IMR-90 (cell line): ENCODE measurements at regions not wholly inside any gene's neighbourhood (a gene's known extent, or its start where the extent isn't known, plus 50 kb on each side); places are given as distances from the start of the nearest gene placed in this dataset.

ENCODE experiments used
- ATAC-seq: fragments of 200-7000 bp; cut with Tn5 transposase; 2 replicates; pipeline ENCODE4 v1.9.1; 2020; ENCODE audit warnings: low read depth, mild to moderate bottlenecking, moderate library complexity
- BruUV-seq: library from RNA; stranded (reverse); fragments of 400-500 nt; replicated peaks from 2 replicates; lab custom pipeline; 2021; lab: Mats Ljungman, UMichigan
- CTCF ChIA-PET: fragments of 300-600 bp; formaldehyde crosslinking; extraction: SDS; loops from one replicate; lab custom pipeline; 2021; ENCODE audit warnings: antibody characterized with exemption; lab: Yijun Ruan, JAX
- POLR2A ChIA-PET: fragments of 300-600 bp; sonication (Branson Sonifier 250); formaldehyde crosslinking; loops from one replicate; lab custom pipeline; 2022; ENCODE audit warnings: antibody characterized with exemption; ENCODE audit not compliant: unreplicated experiment; lab: Charles Lee
- DNase-seq: peaks from one replicate; pipeline ENCODE4 v3.0.0; 2013
- H2AFZ ChIP-seq: replicated peaks from 2 replicates; pipeline ENCODE3; 2013; ENCODE audit warnings: low read length, mild to moderate bottlenecking; ENCODE audit not compliant: poor library complexity
- H2AK5ac ChIP-seq: 2 replicates; pipeline ENCODE4 v1.6.1; 2013; ENCODE audit warnings: low read depth, low read length, inconsistent platforms
- H2AK9ac ChIP-seq: replicated peaks from 2 replicates; pipeline ENCODE3; 2013; ENCODE audit warnings: mild to moderate bottlenecking, low read depth, low read length, moderate library complexity; ENCODE audit not compliant: poor library complexity
- H2BK120ac ChIP-seq: 2 replicates; pipeline ENCODE4 v1.6.1; 2013; ENCODE audit warnings: low read depth, low read length, inconsistent platforms
- H2BK15ac ChIP-seq: 3 replicates; pipeline ENCODE4 v1.6.1; 2013; ENCODE audit warnings: low read depth, low read length, inconsistent platforms
- H2BK20ac ChIP-seq: 2 replicates; pipeline ENCODE4 v1.6.1; 2013; ENCODE audit warnings: low read depth, mild to moderate bottlenecking, inconsistent platforms, low read length, moderate library complexity
- H2BK5ac ChIP-seq: 2 replicates; pipeline ENCODE4 v1.6.1; 2013; ENCODE audit warnings: mild to moderate bottlenecking, low read depth, low read length, inconsistent platforms; ENCODE audit not compliant: poor library complexity, severe bottlenecking
- H3K14ac ChIP-seq: replicated peaks from 2 replicates; pipeline ENCODE4 v1.6.1; 2013; ENCODE audit warnings: low read depth, low read length, inconsistent platforms
- H3K18ac ChIP-seq: 2 replicates; pipeline ENCODE4 v1.6.1; 2013; ENCODE audit warnings: low read depth, low read length, control low read depth
- H3K23ac ChIP-seq: 2 replicates; pipeline ENCODE4 v1.6.1; 2013; ENCODE audit warnings: low read depth, low read length, inconsistent platforms
- H3K27ac ChIP-seq: 2 replicates; pipeline ENCODE4 v1.5.1; 2013; ENCODE audit warnings: mild to moderate bottlenecking, control low read depth, low read length; ENCODE audit not compliant: insufficient read depth
- H3K27me3 ChIP-seq: 2 replicates; pipeline ENCODE4 v1.6.1; 2013; ENCODE audit warnings: low read length; ENCODE audit not compliant: control insufficient read depth, insufficient read depth
- H3K36me3 ChIP-seq: 2 replicates; pipeline ENCODE4 v1.6.1; 2013; ENCODE audit warnings: low read length, mixed read lengths; ENCODE audit not compliant: control insufficient read depth, insufficient read depth
- H3K4ac ChIP-seq: 2 replicates; pipeline ENCODE4 v1.6.1; 2013; ENCODE audit warnings: low read depth, low read length, inconsistent platforms
- H3K4me1 ChIP-seq: 2 replicates; pipeline ENCODE4 v1.6.1; 2013; ENCODE audit warnings: low read length, mixed read lengths; ENCODE audit not compliant: control insufficient read depth, insufficient read depth
- H3K4me2 ChIP-seq: 2 replicates; pipeline ENCODE4 v1.6.1; 2013; ENCODE audit warnings: low read depth, mild to moderate bottlenecking, control low read depth, low read length, moderate library complexity
- H3K4me3 ChIP-seq: 2 replicates; pipeline ENCODE4 v1.5.1; 2013; ENCODE audit warnings: low read depth, mild to moderate bottlenecking, control low read depth, low read length, moderate library complexity; ENCODE audit not compliant: insufficient read depth
- H3K56ac ChIP-seq: 2 replicates; pipeline ENCODE4 v1.6.1; 2013; ENCODE audit warnings: low read length, inconsistent platforms; ENCODE audit not compliant: insufficient read depth; ENCODE audit errors: extremely low read depth
- H3K79me1 ChIP-seq, 2 experiments: 2 replicates each; pipeline ENCODE4 v1.6.1; 2013; ENCODE audit warnings: low read length in 2 of 2, inconsistent platforms in 1 of 2, low read depth in 1 of 2
- H3K9ac ChIP-seq: 2 replicates; pipeline ENCODE4 v1.6.1; 2013; ENCODE audit warnings: low read depth, low read length, control low read depth
- H3K9me1 ChIP-seq: 2 replicates; pipeline ENCODE4 v1.6.1; 2013; ENCODE audit warnings: low read length, inconsistent platforms; ENCODE audit not compliant: insufficient read depth
- H3K9me3 ChIP-seq: 2 replicates; pipeline ENCODE4 v1.6.1; 2013; ENCODE audit warnings: low read length; ENCODE audit not compliant: control insufficient read depth, insufficient read depth
- H4K20me1 ChIP-seq: 2 replicates; pipeline ENCODE4 v1.6.1; 2013; ENCODE audit warnings: low read length, inconsistent platforms; ENCODE audit not compliant: insufficient read depth
- H4K5ac ChIP-seq: 2 replicates; pipeline ENCODE4 v1.6.1; 2013; ENCODE audit warnings: mild to moderate bottlenecking, low read depth, low read length, control low read depth
- H4K8ac ChIP-seq, 2 experiments: 2 replicates each; pipeline ENCODE4 v1.6.1; 2013; ENCODE audit warnings: low read depth in 2 of 2, low read length in 2 of 2, control low read depth in 1 of 2, inconsistent platforms in 1 of 2
- H4K91ac ChIP-seq: 2 replicates; pipeline ENCODE4 v1.6.1; 2013; ENCODE audit warnings: low read depth, low read length, inconsistent platforms; ENCODE audit not compliant: insufficient read depth
- POLR2A ChIP-seq: IDR thresholded peaks from 2 replicates; pipeline ENCODE4 v1.6.1; 2012; ENCODE audit warnings: mild to moderate bottlenecking, low read depth, low read length
- RCOR1 ChIP-seq: IDR thresholded peaks from 2 replicates; pipeline ENCODE4 v1.6.1; 2012; ENCODE audit warnings: mild to moderate bottlenecking, low read length, improper control_type of control experiment; ENCODE audit not compliant: insufficient replicate concordance
- WGBS, 2 experiments: methylation state at CpG; one replicate each; pipeline versions ENCODE4 v1.1.5 to v1.1.7; 2013; ENCODE audit warnings: missing lambda C conversion rate in 2 of 2; ENCODE audit not compliant: insufficient read length in 1 of 2; ENCODE audit errors: extremely low coverage in 2 of 2; 5-methylcytosine and 5-hydroxymethylcytosine counted together
- dilution Hi-C: fragments of 300-500 bp; cut with HindIII; formaldehyde crosslinking; loops from one replicate; pipeline ENCODE4 v1.14.3; 2018; ENCODE audit warnings: low sequenced_read_pairs; ENCODE audit not compliant: unreplicated experiment
- in situ Hi-C: fragments of 300-500 bp; cut with MboI; formaldehyde crosslinking; loops from 3 replicates; pipeline ENCODE4 v1.14.3; 2019; ENCODE audit warnings: low sequenced_read_pairs, inconsistent platforms, mixed read lengths
- intact Hi-C: fragments of 100-400 bp; cut with micrococcal nuclease; formaldehyde crosslinking; loops from 2 replicates; pipeline ENCODE4 v1.10.0; 2022

GRCh38 chr5:93340881-93341280, 240.1 kb downstream of the NR2F1-AS1 start:
- H4K8ac ChIP-seq: no peak overlapping the region
- no peak overlapping the region for H2BK5ac ChIP-seq
- H2BK15ac ChIP-seq: no peak overlapping the region
- no peaks in the 10 kb centered on the region for H3K36me3 ChIP-seq
- H2BK20ac ChIP-seq: no peak overlapping the region
- no peak overlapping the region for H2BK120ac ChIP-seq
- in situ Hi-C loops: no loop called here
- dilution Hi-C loops: no loop called here
- no peak overlapping the region for H3K27ac ChIP-seq
- H4K20me1 ChIP-seq: no peaks in the 10 kb centered on the region
- no peak overlapping the region for H4K91ac ChIP-seq
- no peak for TF ChIP-seq RCOR1
- no peak for TF ChIP-seq POLR2A
- no peak overlapping the region for H3K4me2 ChIP-seq
- no peak overlapping the region for H3K14ac ChIP-seq
- peaks cover 9% of the 10 kb centered on the region; the same call in 1 of the 2 replicates for H3K9me1 ChIP-seq
- H3K4me1 ChIP-seq: no peaks in the 10 kb centered on the region; the same call in 1 of the 2 replicates
- no TSS peak for BruUV-seq
- ChIA-PET POLR2A (no interaction called here), CTCF (interaction anchor here (0.6 kb wide), 1 partner anchor 407 kb away, joined by 3 read pairs; no protein-coding TSS in a partner anchor)
- no peak overlapping the region for H3K56ac ChIP-seq
- no peak overlapping the region for H3K23ac ChIP-seq
- H4K5ac ChIP-seq: no peak overlapping the region
- no peak overlapping the region for H3K4ac ChIP-seq
- no peaks in the 10 kb centered on the region; the same call in 1 of the 2 replicates for H3K9me3 ChIP-seq
- no peak overlapping the region for H3K4me3 ChIP-seq
- H3K79me1 ChIP-seq: no peaks in the 10 kb centered on the region
- H3K27me3 ChIP-seq: no peaks in the 10 kb centered on the region
- H3K18ac ChIP-seq: no peak overlapping the region
- H2AK9ac ChIP-seq: no peak overlapping the region
- H3K9ac ChIP-seq: no peak overlapping the region
- no peak overlapping the region for H2AK5ac ChIP-seq
- 40% methylated on average over 1 of the region's 5 CpGs; no CpG with 5 or more reads in 1 of the 2 experiments for WGBS, 2 experiments
- no peak overlapping the region for H2AFZ ChIP-seq
- no peak for DNase-seq
- no peak for ATAC-seq
- intact Hi-C loops: no loop called here
